ENCODE measurements at regions not wholly inside any gene's neighbourhood (a gene's known extent, or its start where the extent isn't known, plus 50 kb on each side); places are given as distances from the start of the nearest gene placed in this dataset.

- DNase-seq (ENCODE audit: low read depth in 2 of 2) = no peak
- Histone ChIP-seq H3K9ac (ENCODE audit: insufficient read depth, low read length) (no peak overlapping the region), H3K27ac (ENCODE audit: insufficient read depth, low read length) (no peak overlapping the region), H3K9me3 (ENCODE audit: control insufficient read depth, insufficient read depth, low read depth, low read length) (no peaks in the 10 kb centered on the region), H4K20me1 (ENCODE audit: control insufficient read depth, extremely low read depth, insufficient read depth, low read length) (no peaks in the 10 kb centered on the region), H3K36me3 (ENCODE audit: control insufficient read depth, insufficient read depth, low read length) (no peaks in the 10 kb centered on the region), H3K4me3 (replicated peaks in 1 of 4; ENCODE audit: control extremely low read depth in 1 of 4, insufficient read depth in 1 of 4, low read depth in 3 of 4, low read length in 4 of 4) (no peak overlapping the region), H3K27me3 (ENCODE audit: control insufficient read depth, insufficient read depth, low read length) (peaks cover 3% of the 10 kb centered on the region), H2AFZ (ENCODE audit: low read length) (no peak overlapping the region), H3K79me2 (ENCODE audit: control insufficient read depth, insufficient read depth, low read length) (no peaks in the 10 kb centered on the region), H3K4me2 (ENCODE audit: extremely low read depth, insufficient read depth, low read length) (no peak overlapping the region), H3K4me1 (ENCODE audit: control insufficient read depth, extremely low read depth, insufficient read depth, low read length) (no peaks in the 10 kb centered on the region)
- no peak for TF ChIP-seq CTCF (conservative IDR thresholded peaks at IDR 0.05 in 1 of 2, IDR thresholded peaks at IDR 0.05 in 1 of 2; ENCODE audit: low read depth in 1 of 2, low read length in 2 of 2)
- no peak for TF ChIP-seq EZH2 (IDR thresholded peaks at IDR 0.05; ENCODE audit: low read length, missing control alignments)
These were observed 424.2 kb upstream of the ZMIZ1 start for GRCh38 chr10:78644550-78644949.

- H3K9ac ChIP-seq (ENCODE audit: insufficient read depth, low read length) = no peak overlapping the region
- H2AFZ ChIP-seq (ENCODE audit: low read length) = no peak overlapping the region
- no peak for TF ChIP-seq CTCF (conservative IDR thresholded peaks at IDR 0.05 in 1 of 2, IDR thresholded peaks at IDR 0.05 in 1 of 2; ENCODE audit: low read depth in 1 of 2, low read length in 2 of 2)
- no peak for TF ChIP-seq EZH2 (IDR thresholded peaks at IDR 0.05; ENCODE audit: low read length, missing control alignments)
- no peaks in the 10 kb centered on the region for H3K79me2 ChIP-seq (ENCODE audit: control insufficient read depth, insufficient read depth, low read length)
- H3K4me2 ChIP-seq (ENCODE audit: extremely low read depth, insufficient read depth, low read length) = no peak overlapping the region
- DNase-seq (ENCODE audit: low read depth in 2 of 2) = no peak
- H3K4me3 ChIP-seq (replicated peaks in 1 of 4; ENCODE audit: control extremely low read depth in 1 of 4, insufficient read depth in 1 of 4, low read depth in 3 of 4, low read length in 4 of 4) = no peak overlapping the region
- H4K20me1 ChIP-seq (ENCODE audit: control insufficient read depth, extremely low read depth, insufficient read depth, low read length) = no peaks in the 10 kb centered on the region
- no peaks in the 10 kb centered on the region for H3K4me1 ChIP-seq (ENCODE audit: control insufficient read depth, extremely low read depth, insufficient read depth, low read length)
- H3K36me3 ChIP-seq (ENCODE audit: control insufficient read depth, insufficient read depth, low read length) = no peaks in the 10 kb centered on the region
- peaks cover 4% of the 10 kb centered on the region for H3K27me3 ChIP-seq (ENCODE audit: control insufficient read depth, insufficient read depth, low read length)
- no peaks in the 10 kb centered on the region for H3K9me3 ChIP-seq (ENCODE audit: control insufficient read depth, insufficient read depth, low read depth, low read length)
- H3K27ac ChIP-seq (ENCODE audit: insufficient read depth, low read length) = no peak overlapping the region
These were observed 423.5 kb upstream of the ZMIZ1 start for GRCh38 chr10:78645169-78645686.

GRCh38 chr10:78645975-78646374 is 422.8 kb upstream of the ZMIZ1 start:
- Histone ChIP-seq H3K4me3 (replicated peaks in 1 of 4; ENCODE audit: control extremely low read depth in 1 of 4, insufficient read depth in 1 of 4, low read depth in 3 of 4, low read length in 4 of 4) (no peak overlapping the region), H3K79me2 (ENCODE audit: control insufficient read depth, insufficient read depth, low read length) (no peaks in the 10 kb centered on the region), H4K20me1 (ENCODE audit: control insufficient read depth, extremely low read depth, insufficient read depth, low read length) (no peaks in the 10 kb centered on the region), H3K27me3 (ENCODE audit: control insufficient read depth, insufficient read depth, low read length) (peaks cover 2% of the 10 kb centered on the region), H2AFZ (ENCODE audit: low read length) (no peak overlapping the region), H3K4me2 (ENCODE audit: extremely low read depth, insufficient read depth, low read length) (no peak overlapping the region), H3K4me1 (ENCODE audit: control insufficient read depth, extremely low read depth, insufficient read depth, low read length) (no peaks in the 10 kb centered on the region), H3K9ac (ENCODE audit: insufficient read depth, low read length) (no peak overlapping the region), H3K9me3 (ENCODE audit: control insufficient read depth, insufficient read depth, low read depth, low read length) (no peaks in the 10 kb centered on the region), H3K36me3 (ENCODE audit: control insufficient read depth, insufficient read depth, low read length) (no peaks in the 10 kb centered on the region), H3K27ac (ENCODE audit: insufficient read depth, low read length) (no peak overlapping the region)
- TF ChIP-seq CTCF (conservative IDR thresholded peaks at IDR 0.05 in 1 of 2, IDR thresholded peaks at IDR 0.05 in 1 of 2; ENCODE audit: low read depth in 1 of 2, low read length in 2 of 2) (no peak), EZH2 (IDR thresholded peaks at IDR 0.05; ENCODE audit: low read length, missing control alignments) (no peak)
- no peak for DNase-seq (ENCODE audit: low read depth in 2 of 2)
